Right atrium auricular region (tissue), 2 donors: ENCODE measurements at regions not wholly inside any gene's neighbourhood (a gene's known extent, or its start where the extent isn't known, plus 50 kb on each side); places are given as distances from the start of the nearest gene placed in this dataset.

ENCODE experiments used
- DNase-seq: peaks from one replicate; pipeline ENCODE4 v3.0.0-alpha.2; 2019; ENCODE audit warnings: low spot score
- H3K27ac ChIP-seq, 2 donors: fragments of 200-600 bp; sonication (generic); 1 replicate in 1 of 2; 2 replicates in 1 of 2; pipeline ENCODE4 v1.5.1; 2016 to 2019
- H3K27me3 ChIP-seq, 2 donors: fragments of 200-600 bp; sonication (generic); one replicate each; pipeline versions ENCODE4 v1.5.1 to v1.6.0; 2017 to 2019
- H3K36me3 ChIP-seq: fragments of 200-600 bp; sonication (generic); one replicate; pipeline ENCODE4 v1.5.1; 2016
- H3K4me1 ChIP-seq, 2 donors: fragments of 200-600 bp; sonication (generic); one replicate each; pipeline versions ENCODE4 v1.5.1 to v1.6.0; 2017 to 2019
- H3K4me3 ChIP-seq, 2 donors: fragments of 200-600 bp; sonication (generic); 1 replicate in 1 of 2; 2 replicates in 1 of 2; pipeline ENCODE4 v1.5.1; 2017 to 2019; ENCODE audit warnings: mild to moderate bottlenecking in 1 of 2, moderate library complexity in 1 of 2
- H3K9me3 ChIP-seq, 2 donors: fragments of 200-600 bp; sonication (generic); one replicate each; pipeline ENCODE4 v1.5.1; 2019
- CTCF ChIP-seq, 2 donors: fragments of 200-600 bp; sonication (generic); IDR thresholded peaks; one replicate each; pipeline ENCODE4 v1.5.1; 2019; ENCODE audit warnings: antibody characterized with exemption in 2 of 2

- Histone ChIP-seq H3K27me3 (no peaks in the 10 kb centered on the region), H3K4me1 (no peaks in the 10 kb centered on the region), H3K4me3 (no peak overlapping the region), H3K36me3 (no peaks in the 10 kb centered on the region), H3K9me3 (no peaks in the 10 kb centered on the region), H3K27ac (no peak overlapping the region)
- TF ChIP-seq CTCF (IDR thresholded peaks at IDR 0.05): no peak
- DNase-seq: no peak
Observed at GRCh38 chr13:80086304-80086721, 254.6 kb downstream of the SPRY2 start.

- Histone ChIP-seq H3K27ac (peak overlapping the region in 1 of 2 donors; percentile 57), H3K9me3 (no peaks in the 10 kb centered on the region), H3K27me3 (no peaks in the 10 kb centered on the region), H3K4me3 (peak overlapping the region in 1 of 2 donors; percentile 7), H3K36me3 (no peaks in the 10 kb centered on the region), H3K4me1 (no peaks in the 10 kb centered on the region)
- no peak for TF ChIP-seq CTCF (IDR thresholded peaks at IDR 0.05)
- DNase-seq: no peak
Observed at GRCh38 chr13:80083853-80084676, 256.9 kb downstream of the SPRY2 start.

GRCh38 chr13:80083081-80083852 is 257.7 kb downstream of the SPRY2 start:
- no peak for DNase-seq
- Histone ChIP-seq H3K4me1 (no peaks in the 10 kb centered on the region), H3K27me3 (no peaks in the 10 kb centered on the region), H3K4me3 (no peak overlapping the region), H3K27ac (peak overlapping the region in 1 of 2 donors; percentile 57), H3K9me3 (no peaks in the 10 kb centered on the region), H3K36me3 (no peaks in the 10 kb centered on the region)
- TF ChIP-seq CTCF (IDR thresholded peaks at IDR 0.05): no peak

GRCh38 chr13:80082396-80083080 is 258.4 kb downstream of the SPRY2 start:
- no peak overlapping the region for H3K4me3 ChIP-seq
- no peaks in the 10 kb centered on the region for H3K9me3 ChIP-seq
- no peak for TF ChIP-seq CTCF (IDR thresholded peaks at IDR 0.05)
- DNase-seq: no peak
- no peaks in the 10 kb centered on the region for H3K27me3 ChIP-seq
- H3K27ac ChIP-seq: no peak overlapping the region
- H3K4me1 ChIP-seq: no peaks in the 10 kb centered on the region
- no peaks in the 10 kb centered on the region for H3K36me3 ChIP-seq

GRCh38 chr13:80074811-80075210 is 266.1 kb downstream of the SPRY2 start:
- Histone ChIP-seq H3K27me3 (no peaks in the 10 kb centered on the region), H3K36me3 (no peaks in the 10 kb centered on the region), H3K4me3 (no peak overlapping the region), H3K27ac (no peak overlapping the region), H3K9me3 (no peaks in the 10 kb centered on the region), H3K4me1 (no peaks in the 10 kb centered on the region)
- TF ChIP-seq CTCF (IDR thresholded peaks at IDR 0.05): no peak
- DNase-seq: no peak
